ENCODE measurements at regions not wholly inside any gene's neighbourhood (a gene's known extent, or its start where the extent isn't known, plus 50 kb on each side); places are given as distances from the start of the nearest gene placed in this dataset.

- Histone ChIP-seq H3K4me1 (ENCODE audit: insufficient read depth, low read length) (no peaks in the 10 kb centered on the region), H3K79me2 (ENCODE audit: insufficient read depth, low read length) (no peaks in the 10 kb centered on the region), H3K9ac (ENCODE audit: insufficient read depth, low read depth, low read length) (no peak overlapping the region), H4K20me1 (ENCODE audit: insufficient read depth, low read length) (no peaks in the 10 kb centered on the region; the same call in 1 of the 2 replicates), H3K27me3 (ENCODE audit: control insufficient read depth in 1 of 2, insufficient read depth in 2 of 2, low read length in 2 of 2) (peaks cover 17 to 58% of the 10 kb centered on the region in 2 experiments), H3K9me3 (ENCODE audit: low read length) (no peaks in the 10 kb centered on the region), H3K4me3 (replicated peaks in 1 of 3; ENCODE audit: insufficient read depth in 1 of 3, low read depth in 2 of 3, low read length in 3 of 3) (no peak overlapping the region), H2AFZ (ENCODE audit: low read length) (no peak overlapping the region), H3K4me2 (ENCODE audit: low read depth, low read length) (no peak overlapping the region), H3K36me3 (replicated peaks in 1 of 2; ENCODE audit: control insufficient read depth in 1 of 2, insufficient read depth in 2 of 2, low read length in 2 of 2) (no peaks in the 10 kb centered on the region), H3K27ac (ENCODE audit: extremely low read length, insufficient read depth, low read length) (no peak overlapping the region)
- FAIRE-seq (no peak), ATAC-seq (no peak), DNase-seq (ENCODE audit: low spot score) (no peak)
- 8% methylated on average over 15 of the region's 15 CpGs for WGBS (ENCODE audit: low lambda C conversion rate)
- ChIA-PET POLR2A (no interaction called here), CTCF (ENCODE audit: low intra/inter-chr PET ratio, low total read pairs) (no interaction called here)
- intact Hi-C loops (cut with micrococcal nuclease; ENCODE audit: unreplicated experiment) (no loop called here), in situ Hi-C loops (cut with HindIII; ENCODE audit: extremely low pct_ligation_motif_present, low pct_unique_long_range_greater_than_20kb) (no loop called here)
- TF ChIP-seq ZNF143 (CRISPR knock-in tag; IDR thresholded peaks at IDR 0.05) = no peak
- TF ChIP-seq ZFP41 (CRISPR knock-in tag; IDR thresholded peaks at IDR 0.05; ENCODE audit: borderline replicate concordance) = no peak
- no peak for TF ChIP-seq ZNF782 (CRISPR knock-in tag; IDR thresholded peaks at IDR 0.05; ENCODE audit: borderline replicate concordance)
- no peak for TF ChIP-seq PHF8 (CRISPR knock-in tag; IDR thresholded peaks at IDR 0.05)
- TF ChIP-seq ZEB1 (IDR thresholded peaks at IDR 0.05; ENCODE audit: insufficient replicate concordance, low read depth) = no peak
- TF ChIP-seq ZNF569 (CRISPR knock-in tag; IDR thresholded peaks at IDR 0.05; ENCODE audit: borderline replicate concordance) = no peak
- TF ChIP-seq ZXDC (CRISPR knock-in tag; IDR thresholded peaks at IDR 0.05) = no peak
- no peak for TF ChIP-seq TAF1 (CRISPR knock-in tag; IDR thresholded peaks at IDR 0.05)
- TF ChIP-seq PAWR (CRISPR knock-in tag; IDR thresholded peaks at IDR 0.05; ENCODE audit: borderline replicate concordance) = no peak
- TF ChIP-seq SRY (CRISPR knock-in tag; IDR thresholded peaks at IDR 0.05) = no peak
- TF ChIP-seq RFXANK (CRISPR knock-in tag; IDR thresholded peaks at IDR 0.05) = no peak
- no peak for TF ChIP-seq MXD1 (CRISPR knock-in tag; IDR thresholded peaks at IDR 0.05)
- TF ChIP-seq ATF6 (CRISPR knock-in tag; conservative IDR thresholded peaks at IDR 0.05) = no peak
- BruUV-seq (replicated peaks) = no TSS peak
These were observed 127.1 kb downstream of the ENGASE start for GRCh38 chr17:79201536-79202227.

All from HepG2 (cell line).